GM12874 (cell line): ENCODE measurements at regions not wholly inside any gene's neighbourhood (a gene's known extent, or its start where the extent isn't known, plus 50 kb on each side); places are given as distances from the start of the nearest gene placed in this dataset.

ENCODE experiments used
- CTCF ChIP-seq: IDR thresholded peaks from 2 replicates; pipeline ENCODE4 v1.5.1; 2011; ENCODE audit warnings: low read depth, mild to moderate bottlenecking, control low read depth, low read length, moderate library complexity; ENCODE audit not compliant: insufficient read depth

- TF ChIP-seq CTCF: no peak
Observed at GRCh38 chr12:111204788-111205241, 164.1 kb downstream of the PHETA1 start.

DNA sequence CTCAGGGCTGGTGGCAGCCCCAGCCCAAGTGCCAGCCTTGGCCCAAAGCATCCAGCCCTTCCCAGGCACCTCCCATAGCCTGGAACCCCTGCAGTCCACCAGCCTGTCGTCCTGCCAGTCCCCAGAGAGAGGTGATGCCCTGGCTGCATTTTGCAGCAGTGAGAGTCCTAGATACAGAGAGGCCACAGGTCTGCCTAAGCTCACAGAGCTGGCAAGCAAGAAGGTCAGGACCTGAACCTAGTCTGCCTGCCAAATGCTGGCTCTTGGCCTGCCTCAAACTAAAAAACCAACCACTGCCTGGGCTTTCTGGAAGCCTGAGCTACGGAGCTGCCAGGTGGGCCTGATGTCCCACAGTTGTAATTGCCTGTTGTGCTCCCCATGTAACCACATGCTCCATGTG is 164.9 kb downstream of the PHETA1 start:
- no peak for TF ChIP-seq CTCF

DNA sequence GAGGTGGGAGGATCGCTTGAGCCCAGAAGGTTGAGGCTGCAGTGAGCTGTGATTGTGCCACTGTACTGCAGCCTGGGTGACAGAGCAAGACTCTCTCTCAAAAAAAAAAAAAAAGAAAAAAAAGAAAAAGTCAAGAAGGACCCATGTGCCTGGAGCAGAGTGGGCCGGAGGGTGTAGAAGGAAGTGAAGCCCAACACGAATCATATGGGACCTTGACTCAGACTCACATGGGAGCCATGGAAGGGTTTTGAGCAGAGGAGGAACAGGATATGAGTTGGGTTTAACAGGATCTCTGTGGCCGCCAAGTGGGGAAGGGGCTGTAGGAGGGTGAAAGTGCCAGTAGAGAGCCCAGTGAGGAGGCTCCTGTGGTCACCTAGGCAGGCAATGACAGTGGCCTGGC is 165.4 kb downstream of the PHETA1 start:
- TF ChIP-seq CTCF: no peak

DNA sequence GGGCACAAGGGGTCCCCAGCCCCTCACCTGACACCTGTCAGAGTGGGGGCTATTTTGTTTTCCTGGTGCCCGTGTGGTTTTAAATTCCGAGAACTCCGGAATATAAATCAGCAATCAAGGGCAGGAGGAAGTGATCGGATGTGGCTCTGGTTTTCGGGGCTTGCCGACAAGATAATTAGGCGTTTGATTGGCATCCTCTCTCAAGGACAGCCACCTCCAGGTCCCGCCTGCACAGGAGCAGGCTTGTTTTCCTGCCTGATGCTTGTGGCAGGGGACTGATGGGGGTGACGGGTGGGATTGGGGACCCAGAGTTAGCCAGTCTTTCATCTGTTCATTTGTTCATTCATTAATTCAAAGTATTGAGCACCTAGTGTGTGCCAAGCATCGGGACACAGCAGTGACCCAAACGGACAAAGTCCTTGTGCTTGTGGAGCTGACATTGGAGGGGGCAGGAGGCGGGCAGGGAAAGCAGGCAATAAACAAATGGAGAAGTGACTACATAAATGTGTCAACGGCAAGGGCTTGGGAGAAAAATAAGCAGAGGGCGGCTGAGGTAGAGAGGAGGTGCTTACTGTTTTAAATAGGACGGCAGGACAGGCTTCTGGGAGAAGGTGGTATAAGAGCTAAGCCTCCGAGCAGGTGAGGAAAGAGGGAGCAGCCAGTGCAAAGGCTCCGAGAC is 166.5 kb downstream of the PHETA1 start:
- TF ChIP-seq CTCF: no peak

DNA sequence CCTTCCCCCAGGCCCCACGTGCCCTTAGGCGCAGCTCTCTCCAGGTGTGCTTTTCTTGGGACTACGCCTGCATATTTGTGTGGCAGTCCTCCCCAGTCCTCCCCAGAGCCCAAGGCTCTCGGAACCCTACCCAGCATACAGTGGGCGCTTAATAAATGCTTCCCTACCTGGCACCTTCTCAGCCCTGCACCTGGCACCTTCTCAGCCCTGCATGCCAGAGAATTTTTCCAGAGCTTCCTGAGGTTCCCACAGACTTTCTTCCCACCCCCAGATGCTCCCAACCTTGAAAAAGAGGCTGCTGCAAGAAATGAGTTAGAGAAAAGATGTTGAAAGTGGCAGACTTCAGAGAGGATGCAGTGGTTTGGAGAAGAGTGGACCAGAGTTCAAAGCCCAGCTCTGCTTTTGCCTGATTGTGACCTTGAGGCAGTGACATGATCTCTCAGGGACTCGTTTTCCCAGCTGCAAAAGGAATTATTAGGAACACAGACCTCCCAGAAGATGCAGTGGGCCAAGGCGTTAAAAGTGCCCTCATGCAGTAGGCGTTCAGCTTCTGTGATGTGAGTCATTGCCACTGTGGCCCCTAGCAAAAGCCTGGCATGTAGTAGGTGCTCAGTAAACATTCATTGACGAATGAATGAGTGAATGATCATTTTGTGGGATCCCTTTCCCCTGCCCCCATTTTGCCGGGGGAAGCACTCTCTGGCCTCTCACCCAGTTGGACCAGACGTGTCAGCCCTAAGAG is 167.2 kb downstream of the PHETA1 start:
- no peak for TF ChIP-seq CTCF

- TF ChIP-seq CTCF: no peak
Observed at GRCh38 chr12:111201036-111201435, 167.9 kb downstream of the PHETA1 start.

DNA sequence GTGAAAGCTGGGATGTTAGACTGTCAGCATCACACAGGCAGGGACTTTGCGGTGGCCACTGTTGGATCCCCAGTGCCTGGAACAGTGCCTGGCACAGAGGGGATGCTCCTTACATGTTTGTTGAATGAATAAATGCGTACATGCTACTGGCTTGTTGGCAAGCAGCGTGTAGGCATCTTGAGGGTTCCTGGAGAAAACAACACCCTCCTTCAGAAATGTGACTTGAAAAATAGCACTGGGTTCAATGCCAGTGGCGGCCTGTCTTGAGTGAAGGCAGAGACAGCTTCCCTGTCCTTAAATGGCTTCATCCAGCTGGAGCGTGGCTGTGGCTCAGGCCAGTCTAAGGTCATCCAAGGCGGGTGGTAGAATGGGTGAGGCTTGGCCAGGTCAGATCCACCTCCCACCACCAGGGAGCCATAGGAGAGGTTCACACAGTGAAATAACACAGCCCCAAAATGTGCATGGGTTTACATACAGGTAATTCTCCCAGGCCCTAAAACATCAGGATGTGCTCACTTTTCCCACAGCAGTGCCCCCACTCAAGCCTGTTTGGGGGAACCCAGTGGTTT is 171.4 kb downstream of the PHETA1 start:
- no peak for TF ChIP-seq CTCF
